ENCODE measurements at regions not wholly inside any gene's neighbourhood (a gene's known extent, or its start where the extent isn't known, plus 50 kb on each side); places are given as distances from the start of the nearest gene placed in this dataset.

DNA sequence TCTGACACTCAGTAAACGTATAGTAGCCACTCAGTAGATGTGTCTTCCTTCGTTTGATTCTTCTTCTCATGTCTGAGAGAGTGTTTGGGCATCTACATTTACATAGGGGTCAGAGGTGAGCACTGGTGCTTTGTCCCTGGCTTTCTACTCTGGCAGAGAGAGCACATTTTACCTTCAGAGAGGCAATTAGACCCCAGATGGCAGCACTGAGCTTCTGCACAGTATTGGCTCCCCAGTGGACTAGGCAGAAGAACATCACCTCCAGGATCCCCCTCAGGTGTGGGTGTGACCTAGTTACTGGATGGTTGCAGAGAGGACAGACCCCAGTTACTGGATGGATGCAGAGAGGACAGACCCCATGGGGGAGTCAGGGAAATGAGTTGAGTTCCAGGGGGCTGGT lies 327.2 kb downstream of the DHX35 start:
- no peak for TF ChIP-seq ZBTB21 (tag by site-specific recombination; IDR thresholded peaks at IDR 0.05)
- no peak for TF ChIP-seq CTCF (tag by site-specific recombination; IDR thresholded peaks at IDR 0.05)
- no peak for TF ChIP-seq ZNF398 (tag by site-specific recombination; IDR thresholded peaks at IDR 0.05)
- TF ChIP-seq TRIM28 (IDR thresholded peaks at IDR 0.05; ENCODE audit: borderline replicate concordance, low read length), result no peak
- TF ChIP-seq ZSCAN5A (tag by site-specific recombination; IDR thresholded peaks at IDR 0.05), result no peak
- TF ChIP-seq, protein P1, sequence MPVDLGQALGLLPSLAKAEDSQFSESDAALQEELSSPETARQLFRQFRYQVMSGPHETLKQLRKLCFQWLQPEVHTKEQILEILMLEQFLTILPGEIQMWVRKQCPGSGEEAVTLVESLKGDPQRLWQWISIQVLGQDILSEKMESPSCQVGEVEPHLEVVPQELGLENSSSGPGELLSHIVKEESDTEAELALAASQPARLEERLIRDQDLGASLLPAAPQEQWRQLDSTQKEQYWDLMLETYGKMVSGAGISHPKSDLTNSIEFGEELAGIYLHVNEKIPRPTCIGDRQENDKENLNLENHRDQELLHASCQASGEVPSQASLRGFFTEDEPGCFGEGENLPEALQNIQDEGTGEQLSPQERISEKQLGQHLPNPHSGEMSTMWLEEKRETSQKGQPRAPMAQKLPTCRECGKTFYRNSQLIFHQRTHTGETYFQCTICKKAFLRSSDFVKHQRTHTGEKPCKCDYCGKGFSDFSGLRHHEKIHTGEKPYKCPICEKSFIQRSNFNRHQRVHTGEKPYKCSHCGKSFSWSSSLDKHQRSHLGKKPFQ (tag by site-specific recombination; IDR thresholded peaks at IDR 0.05), result no peak
- no peak for TF ChIP-seq REST (tag by site-specific recombination; IDR thresholded peaks at IDR 0.05)
- TF ChIP-seq ZBTB17 (tag by site-specific recombination; IDR thresholded peaks at IDR 0.05), result no peak
- TF ChIP-seq ZNF558 (tag by site-specific recombination; IDR thresholded peaks at IDR 0.05), result no peak
- TF ChIP-seq, protein P2, sequence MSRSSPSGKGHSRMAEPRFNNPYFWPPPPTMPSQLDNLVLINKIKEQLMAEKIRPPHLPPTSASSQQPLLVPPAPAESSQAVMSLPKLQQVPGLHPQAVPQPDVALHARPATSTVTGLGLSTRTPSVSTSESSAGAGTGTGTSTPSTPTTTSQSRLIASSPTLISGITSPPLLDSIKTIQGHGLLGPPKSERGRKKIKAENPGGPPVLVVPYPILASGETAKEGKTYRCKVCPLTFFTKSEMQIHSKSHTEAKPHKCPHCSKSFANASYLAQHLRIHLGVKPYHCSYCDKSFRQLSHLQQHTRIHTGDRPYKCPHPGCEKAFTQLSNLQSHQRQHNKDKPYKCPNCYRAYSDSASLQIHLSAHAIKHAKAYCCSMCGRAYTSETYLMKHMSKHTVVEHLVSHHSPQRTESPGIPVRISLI (tag by site-specific recombination; IDR thresholded peaks at IDR 0.05), result no peak

Data from HEK293 (cell line).